HFFc6 (cell line): ENCODE measurements at regions not wholly inside any gene's neighbourhood (a gene's known extent, or its start where the extent isn't known, plus 50 kb on each side); places are given as distances from the start of the nearest gene placed in this dataset.

Experiments used
- DNase-seq: peaks from one replicate; pipeline ENCODE4 v3.0.0-alpha.2; 2018
- H3K27ac Mint-ChIP-seq: 2 replicates; pipeline ENCODE4 v1.8.0; 2020; ENCODE audit warnings: mild to moderate bottlenecking, mixed read lengths
- H3K27me3 Mint-ChIP-seq: 2 replicates; pipeline ENCODE4 v1.8.0; 2021; ENCODE audit warnings: mild to moderate bottlenecking, moderate library complexity, mixed read lengths; ENCODE audit not compliant: insufficient read depth
- H3K36me3 Mint-ChIP-seq: 2 replicates; pipeline ENCODE4 v1.8.0; 2021; ENCODE audit warnings: low read depth, mixed read lengths
- H3K4me1 Mint-ChIP-seq: 2 replicates; pipeline ENCODE4 v1.8.0; 2020; ENCODE audit warnings: low read depth, mixed read lengths
- H3K4me3 Mint-ChIP-seq: 2 replicates; pipeline ENCODE4 v1.8.0; 2020; ENCODE audit warnings: mild to moderate bottlenecking, moderate library complexity, mixed read lengths
- H3K9me3 Mint-ChIP-seq: 2 replicates; pipeline ENCODE4 v1.8.0; 2020; ENCODE audit warnings: mild to moderate bottlenecking, mixed read lengths
- CTCF ChIP-seq: fragments of 200-600 bp; sonication (generic); IDR thresholded peaks from 2 replicates; pipeline ENCODE4 v1.5.0; 2021; ENCODE audit warnings: antibody characterized with exemption, mild to moderate bottlenecking

GRCh38 chr9:108526518-108526917, 329.3 kb downstream of the ACTL7B start:
- H3K4me1 Mint-ChIP-seq: peaks cover under 1% of the 10 kb centered on the region
- no peak for TF ChIP-seq CTCF
- H3K36me3 Mint-ChIP-seq: no peaks in the 10 kb centered on the region
- no peak for DNase-seq
- no peak overlapping the region for H3K4me3 Mint-ChIP-seq
- no peak overlapping the region for H3K27ac Mint-ChIP-seq
- no peaks in the 10 kb centered on the region for H3K9me3 Mint-ChIP-seq
- H3K27me3 Mint-ChIP-seq: peaks cover 21% of the 10 kb centered on the region

- no peak for TF ChIP-seq CTCF
- Mint-ChIP-seq H3K27me3 (peaks cover 15% of the 10 kb centered on the region), H3K27ac (no peak overlapping the region), H3K36me3 (no peaks in the 10 kb centered on the region), H3K4me1 (peaks cover 13% of the 10 kb centered on the region), H3K9me3 (no peaks in the 10 kb centered on the region), H3K4me3 (no peak overlapping the region)
- DNase-seq: no peak
Measured at GRCh38 chr9:108525186-108525585, 330.6 kb downstream of the ACTL7B start.

- DNase-seq: peak; percentile 37
- no peaks in the 10 kb centered on the region for H3K36me3 Mint-ChIP-seq
- no peak overlapping the region for H3K4me3 Mint-ChIP-seq
- no peaks in the 10 kb centered on the region for H3K9me3 Mint-ChIP-seq
- no peak for TF ChIP-seq CTCF
- H3K27ac Mint-ChIP-seq: no peak overlapping the region
- peaks cover 17% of the 10 kb centered on the region for H3K27me3 Mint-ChIP-seq
- peaks cover 13% of the 10 kb centered on the region for H3K4me1 Mint-ChIP-seq
Measured at GRCh38 chr9:108521063-108521590, 334.7 kb downstream of the ACTL7B start.

- no peak for DNase-seq
- H3K4me3 Mint-ChIP-seq: no peak overlapping the region
- H3K27ac Mint-ChIP-seq: no peak overlapping the region
- H3K4me1 Mint-ChIP-seq: peaks cover 13% of the 10 kb centered on the region
- TF ChIP-seq CTCF: no peak
- peaks cover 22% of the 10 kb centered on the region for H3K27me3 Mint-ChIP-seq
- H3K36me3 Mint-ChIP-seq: no peaks in the 10 kb centered on the region
- H3K9me3 Mint-ChIP-seq: no peaks in the 10 kb centered on the region
Measured at GRCh38 chr9:108519437-108519836, 336.3 kb downstream of the ACTL7B start.

- Mint-ChIP-seq H3K27me3 (peaks cover 24% of the 10 kb centered on the region), H3K4me3 (no peak overlapping the region), H3K4me1 (peaks cover 14% of the 10 kb centered on the region), H3K9me3 (no peaks in the 10 kb centered on the region), H3K27ac (no peak overlapping the region), H3K36me3 (no peaks in the 10 kb centered on the region)
- no peak for TF ChIP-seq CTCF
- no peak for DNase-seq
Measured at GRCh38 chr9:108517651-108518365, 338.0 kb downstream of the ACTL7B start.
